Transverse colon (tissue), 4 donors: ENCODE measurements at regions not wholly inside any gene's neighbourhood (a gene's known extent, or its start where the extent isn't known, plus 50 kb on each side); places are given as distances from the start of the nearest gene placed in this dataset.

Experiments used
- DNase-seq: peaks from one replicate; pipeline ENCODE4 v3.0.0-alpha.2; 2019
- H3K27ac ChIP-seq, 4 donors: fragments of 200-600 bp; sonication (generic); 2 replicates each; pipeline ENCODE4 v1.5.1; 2016 to 2018; ENCODE audit warnings: inconsistent platforms in 4 of 4
- H3K27me3 ChIP-seq: fragments of 200-600 bp; sonication (generic); 2 replicates; pipeline ENCODE4 v1.5.1; 2017; ENCODE audit warnings: inconsistent platforms
- H3K36me3 ChIP-seq, 4 donors: fragments of 200-600 bp; sonication (generic); 2 replicates each; pipeline ENCODE4 v1.5.1; 2017 to 2019; ENCODE audit warnings: inconsistent platforms in 4 of 4
- H3K4me1 ChIP-seq, 4 donors: fragments of 200-600 bp; sonication (generic); 2 replicates each; pipeline ENCODE4 v1.5.1; 2017 to 2020; ENCODE audit warnings: inconsistent platforms in 4 of 4
- H3K4me3 ChIP-seq, 4 donors: fragments of 200-600 bp; sonication (generic); 1 replicate in 1 of 4; 2 replicates in 3 of 4; pipeline versions ENCODE4 v1.5.1 to v1.6.1; 2017 to 2019; ENCODE audit warnings: inconsistent platforms in 4 of 4
- H3K9me3 ChIP-seq, 2 donors: fragments of 200-600 bp; sonication (generic); 2 replicates each; pipeline ENCODE4 v1.5.1; 2017 to 2019; ENCODE audit warnings: inconsistent platforms in 2 of 2
- EP300 ChIP-seq: sonication (generic); formaldehyde crosslinking; IDR thresholded peaks from one replicate; pipeline ENCODE4 v1.6.1; 2017; ENCODE audit warnings: antibody characterized with exemption, low read depth
- POLR2A ChIP-seq: fragments of 450-650 bp; IDR thresholded peaks from one replicate; pipeline ENCODE4 v1.6.1; 2016; ENCODE audit warnings: antibody characterized with exemption, mild to moderate bottlenecking, moderate library complexity
- POLR2AphosphoS5 ChIP-seq, 3 donors: sonication (generic); formaldehyde crosslinking; IDR thresholded peaks; one replicate each; pipeline ENCODE4 v1.6.1; 2016; ENCODE audit warnings: antibody characterized with exemption in 3 of 3
- WGBS, 2 donors: methylation state at CpG; one replicate each; pipeline ENCODE4 v1.1.5; 2018; ENCODE audit warnings: low coverage in 1 of 2; 5-methylcytosine and 5-hydroxymethylcytosine counted together
- in situ Hi-C, 4 donors: fragments of 200-750 bp; cut with MboI; loops; one replicate each; pipeline versions ENCODE4 v1.15.0 to v1.15.1; 2017; ENCODE audit warnings: low sequenced_read_pairs in 3 of 4, low pct_ligation_motif_present in 1 of 4, low pct_unique_long_range_greater_than_20kb in 1 of 4
- intact Hi-C: fragments of 100-400 bp; cut with DNase I; formaldehyde crosslinking; loops from one replicate; pipeline ENCODE4 v1.15.1; 2023; ENCODE audit warnings: low total_unique reads
- TF ChIP-seq, protein P1 (sequence below), 5 experiments: fragments of 200-600 bp in 3 of 5; fragments of 450-650 bp in 2 of 5; sonication (generic) in 3 of 5; IDR thresholded peaks; 1 replicate in 2 of 5; 2 replicates in 3 of 5; pipeline ENCODE4 v1.5.1; 2016 to 2017; ENCODE audit warnings: antibody characterized with exemption in 5 of 5, inconsistent platforms in 3 of 5, mild to moderate bottlenecking in 2 of 5, moderate library complexity in 1 of 5

DNA sequence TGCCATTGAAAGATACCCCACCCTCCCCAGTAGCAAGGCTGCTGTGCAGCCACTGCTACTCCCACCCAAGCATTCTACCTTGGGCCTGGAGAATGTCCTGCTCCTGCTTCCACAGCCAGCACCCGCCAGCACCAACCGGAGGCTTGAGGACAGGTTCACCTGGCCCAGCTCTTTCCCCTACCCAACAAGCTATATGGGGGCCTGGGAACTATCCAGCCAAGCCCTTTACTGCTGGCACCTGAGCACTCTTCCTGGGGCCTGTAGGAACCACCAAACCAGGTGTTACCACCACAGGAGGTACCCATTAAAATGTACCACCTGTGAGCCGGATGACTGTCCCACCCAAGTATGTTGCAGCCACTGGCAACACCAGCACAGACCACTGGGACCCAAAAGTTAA lies 86.1 kb upstream of the GHR start:
- no peaks in the 10 kb centered on the region for H3K27me3 ChIP-seq
- intact Hi-C loops, result no loop called here
- 96% methylated on average over 3 of the region's 3 CpGs; no CpG with 5 or more reads in 1 of the 2 donors for WGBS, 2 donors

GRCh38 chr5:42337607-42338006 lies 85.6 kb upstream of the GHR start:
- TF ChIP-seq, protein P1, sequence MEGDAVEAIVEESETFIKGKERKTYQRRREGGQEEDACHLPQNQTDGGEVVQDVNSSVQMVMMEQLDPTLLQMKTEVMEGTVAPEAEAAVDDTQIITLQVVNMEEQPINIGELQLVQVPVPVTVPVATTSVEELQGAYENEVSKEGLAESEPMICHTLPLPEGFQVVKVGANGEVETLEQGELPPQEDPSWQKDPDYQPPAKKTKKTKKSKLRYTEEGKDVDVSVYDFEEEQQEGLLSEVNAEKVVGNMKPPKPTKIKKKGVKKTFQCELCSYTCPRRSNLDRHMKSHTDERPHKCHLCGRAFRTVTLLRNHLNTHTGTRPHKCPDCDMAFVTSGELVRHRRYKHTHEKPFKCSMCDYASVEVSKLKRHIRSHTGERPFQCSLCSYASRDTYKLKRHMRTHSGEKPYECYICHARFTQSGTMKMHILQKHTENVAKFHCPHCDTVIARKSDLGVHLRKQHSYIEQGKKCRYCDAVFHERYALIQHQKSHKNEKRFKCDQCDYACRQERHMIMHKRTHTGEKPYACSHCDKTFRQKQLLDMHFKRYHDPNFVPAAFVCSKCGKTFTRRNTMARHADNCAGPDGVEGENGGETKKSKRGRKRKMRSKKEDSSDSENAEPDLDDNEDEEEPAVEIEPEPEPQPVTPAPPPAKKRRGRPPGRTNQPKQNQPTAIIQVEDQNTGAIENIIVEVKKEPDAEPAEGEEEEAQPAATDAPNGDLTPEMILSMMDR (IDR thresholded peaks at IDR 0.05), result no peak
- no peak for TF ChIP-seq EP300
- TF ChIP-seq POLR2A, result no peak
- TF ChIP-seq POLR2AphosphoS5 (IDR thresholded peaks at IDR 0.05), result no peak
- Histone ChIP-seq H3K27ac (no peak overlapping the region), H3K36me3 (no peaks in the 10 kb centered on the region), H3K9me3 (no peaks in the 10 kb centered on the region), H3K4me1 (no peaks in the 10 kb centered on the region), H3K27me3 (no peaks in the 10 kb centered on the region), H3K4me3 (no peak overlapping the region)
- intact Hi-C loops, result no loop called here
- 89 to 93% methylated on average over 3 of the region's 3 CpGs for WGBS, 2 donors
- no peak for DNase-seq
- in situ Hi-C loops, result no loop called here

More for the DNA sequence above, 86.1 kb upstream of the GHR start:
- H3K4me1 ChIP-seq, result no peaks in the 10 kb centered on the region
- no peak for TF ChIP-seq POLR2A
- TF ChIP-seq EP300, result no peak
- TF ChIP-seq, protein P1 (IDR thresholded peaks at IDR 0.05), result no peak
- no peak for TF ChIP-seq POLR2AphosphoS5 (IDR thresholded peaks at IDR 0.05)
- no peaks in the 10 kb centered on the region for H3K9me3 ChIP-seq
- H3K36me3 ChIP-seq, result no peaks in the 10 kb centered on the region
- in situ Hi-C loops, result no loop called here
- H3K27ac ChIP-seq, result no peak overlapping the region
- no peak overlapping the region for H3K4me3 ChIP-seq
- DNase-seq, result no peak

GRCh38 chr5:42338136-42338535 lies 85.1 kb upstream of the GHR start:
- Histone ChIP-seq H3K27ac (no peak overlapping the region), H3K27me3 (no peaks in the 10 kb centered on the region), H3K9me3 (no peaks in the 10 kb centered on the region), H3K36me3 (no peaks in the 10 kb centered on the region), H3K4me1 (no peaks in the 10 kb centered on the region), H3K4me3 (no peak overlapping the region)
- intact Hi-C loops (no loop called here), in situ Hi-C loops (no loop called here)
- no peak for TF ChIP-seq POLR2AphosphoS5 (IDR thresholded peaks at IDR 0.05)
- TF ChIP-seq EP300, result no peak
- no peak for TF ChIP-seq POLR2A
- TF ChIP-seq, protein P1 (IDR thresholded peaks at IDR 0.05), result no peak
- DNase-seq, result no peak
- WGBS, 2 donors, result 71 to 82% methylated on average over 1 of the region's 1 CpG

DNA sequence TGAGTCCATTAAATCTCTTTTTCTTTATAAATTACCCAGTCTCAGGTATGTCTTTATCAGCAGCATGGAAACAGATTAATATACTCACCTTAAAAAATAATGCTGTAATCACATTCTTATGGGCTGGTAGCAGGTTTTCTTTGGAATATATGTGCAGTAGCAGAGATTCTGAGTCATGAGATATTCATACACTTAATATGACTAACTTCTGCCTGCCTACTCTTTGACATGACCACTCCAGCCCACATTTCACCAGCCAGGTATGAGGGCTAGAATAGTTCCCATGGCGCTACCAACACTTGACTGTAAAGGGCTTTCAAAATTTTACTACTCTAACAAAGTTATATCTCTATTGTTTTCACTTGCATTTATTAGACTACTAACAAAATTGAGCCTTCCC lies 74.1 kb upstream of the GHR start:
- H3K9me3 ChIP-seq, result no peaks in the 10 kb centered on the region
- H3K4me1 ChIP-seq, result no peaks in the 10 kb centered on the region
- intact Hi-C loops, result no loop called here
- TF ChIP-seq POLR2A (no peak), EP300 (no peak), POLR2AphosphoS5 (IDR thresholded peaks at IDR 0.05) (no peak)
- TF ChIP-seq, protein P1 (IDR thresholded peaks at IDR 0.05), result no peak
- WGBS, 2 donors, result 65 to 78% methylated on average over 1 of the region's 1 CpG
- no peak overlapping the region for H3K4me3 ChIP-seq
- no peaks in the 10 kb centered on the region for H3K36me3 ChIP-seq
- no peak for DNase-seq
- H3K27ac ChIP-seq, result no peak overlapping the region
- no peaks in the 10 kb centered on the region for H3K27me3 ChIP-seq
- in situ Hi-C loops, result no loop called here
